COLO668 (cell line): ENCODE measurements at regions not wholly inside any gene's neighbourhood (a gene's known extent, or its start where the extent isn't known, plus 50 kb on each side); places are given as distances from the start of the nearest gene placed in this dataset.
"Not testable (repeated sequence)": the region's sequence is repeated elsewhere in the genome, so short reads cannot be mapped to it uniquely, and the experiment has no call there.

ENCODE experiments used
- DNase-seq: peaks from one replicate; lab custom pipeline; 2025; ENCODE audit not compliant: unreplicated experiment; lab: John Stamatoyannopoulos, UW

DNA sequence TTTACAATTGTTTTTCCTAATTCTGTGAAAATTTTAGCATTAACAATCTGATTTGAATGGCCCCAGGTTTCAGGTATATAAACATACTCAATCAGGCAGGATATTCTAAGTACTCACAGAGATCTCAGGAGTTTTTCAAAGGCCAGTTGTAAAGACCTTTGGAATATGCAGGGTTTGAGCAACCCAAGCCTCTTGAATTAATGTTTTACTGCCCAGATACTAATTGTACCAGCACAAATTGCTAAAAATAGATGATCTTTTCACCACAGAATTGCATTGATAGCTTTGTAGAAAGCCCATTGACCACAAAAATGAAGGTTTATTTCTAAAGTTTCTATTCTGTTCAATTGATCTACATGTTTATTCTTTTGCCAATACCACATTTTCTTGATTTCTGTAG, 186.5 kb downstream of the OSTF1 start:
- no peak for DNase-seq

DNA sequence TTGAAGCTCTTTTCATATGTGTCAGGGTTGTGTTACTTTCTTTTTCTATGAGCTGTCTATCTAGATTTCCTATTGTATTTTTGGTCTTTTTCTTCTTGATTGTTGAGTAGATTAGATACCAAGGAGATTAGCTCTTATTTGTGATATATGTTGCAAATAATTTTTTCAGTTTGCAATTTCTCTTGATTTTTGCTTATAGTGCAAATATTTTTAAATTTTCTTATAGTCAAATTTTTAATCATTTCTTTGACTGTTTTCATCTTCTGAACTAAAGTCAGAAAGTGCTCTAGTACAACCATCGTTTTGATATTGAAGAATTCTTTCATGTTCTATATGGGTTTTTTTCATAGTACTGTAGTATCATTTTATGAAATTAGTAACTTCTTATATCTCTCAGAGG, 193.7 kb downstream of the OSTF1 start:
- no peak for DNase-seq

DNA sequence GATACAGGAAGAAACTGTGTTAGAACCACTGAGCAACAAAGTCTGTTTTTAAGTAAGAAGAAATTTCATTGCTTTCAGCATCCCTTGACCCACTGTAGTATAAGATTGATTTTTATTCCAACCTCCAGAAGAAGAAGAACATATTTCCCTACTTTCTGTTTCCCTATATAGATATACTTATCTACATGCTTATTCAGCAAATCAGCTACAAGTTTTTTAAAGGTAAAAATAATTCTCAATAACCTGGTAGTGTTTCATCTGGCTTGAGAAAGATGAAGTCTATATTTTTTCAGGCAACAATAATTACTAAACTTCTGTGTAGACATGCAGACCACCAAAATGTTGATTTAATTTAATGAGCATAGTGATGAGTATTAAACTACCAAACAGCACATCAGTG, 201.0 kb downstream of the OSTF1 start:
- DNase-seq = no peak

DNA sequence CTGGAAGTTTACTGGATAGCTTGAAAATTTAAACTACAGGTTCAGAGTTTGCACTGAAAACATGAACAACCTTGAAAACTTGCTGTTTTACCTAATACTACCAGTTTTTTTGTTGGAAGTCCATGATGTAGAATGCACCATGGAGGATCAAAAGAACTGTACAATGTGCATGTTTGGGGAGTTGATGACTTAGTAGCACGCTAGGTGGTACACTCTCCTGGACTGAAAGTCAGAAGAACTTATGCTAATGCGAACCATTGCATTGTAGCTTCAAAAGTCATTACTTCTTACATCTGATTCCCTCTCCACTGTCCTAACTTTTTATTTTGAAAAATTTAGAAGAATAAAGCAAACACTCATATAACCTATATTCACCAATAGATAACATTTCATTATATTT, 211.0 kb downstream of the OSTF1 start:
- no peak for DNase-seq

DNA sequence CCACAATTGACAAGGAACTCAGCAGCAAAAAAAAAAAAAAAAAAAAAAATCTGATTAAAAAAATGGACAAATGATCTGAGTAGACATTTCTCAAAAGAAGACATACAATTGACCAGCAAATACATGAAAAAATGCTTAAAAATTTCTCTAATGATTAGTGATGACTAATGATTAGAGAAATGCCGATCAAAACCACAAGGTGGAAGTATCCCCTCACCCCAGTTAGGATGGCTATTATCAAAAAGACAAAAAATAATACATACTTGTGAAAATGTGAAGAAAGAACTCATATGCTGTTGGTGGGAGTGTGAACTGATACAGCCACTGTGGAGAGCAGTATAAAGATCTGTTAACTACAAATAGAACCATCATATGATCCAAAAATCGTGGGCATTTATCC, 245.3 kb downstream of the OSTF1 start:
- DNase-seq = no peak

DNA sequence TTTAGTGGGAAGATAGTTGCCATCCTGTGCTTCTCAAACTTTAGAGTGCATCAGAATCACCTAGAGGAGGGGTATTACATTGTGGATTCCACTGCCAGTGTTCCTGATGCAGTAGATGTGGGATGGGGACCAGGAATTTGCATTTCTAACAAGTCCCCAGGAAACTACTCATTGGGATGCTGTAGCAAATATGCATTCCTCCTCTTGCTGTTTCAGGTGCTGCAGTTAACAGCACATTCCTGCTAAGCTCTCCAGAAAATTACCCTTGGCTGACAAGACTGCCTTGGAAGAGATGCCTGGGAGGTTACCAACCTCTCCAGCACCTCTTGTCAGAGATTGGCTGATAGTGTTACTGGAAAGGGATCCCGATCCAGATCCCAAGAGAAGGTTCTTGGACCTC, 270.5 kb downstream of the OSTF1 start:
- DNase-seq = no peak

DNA sequence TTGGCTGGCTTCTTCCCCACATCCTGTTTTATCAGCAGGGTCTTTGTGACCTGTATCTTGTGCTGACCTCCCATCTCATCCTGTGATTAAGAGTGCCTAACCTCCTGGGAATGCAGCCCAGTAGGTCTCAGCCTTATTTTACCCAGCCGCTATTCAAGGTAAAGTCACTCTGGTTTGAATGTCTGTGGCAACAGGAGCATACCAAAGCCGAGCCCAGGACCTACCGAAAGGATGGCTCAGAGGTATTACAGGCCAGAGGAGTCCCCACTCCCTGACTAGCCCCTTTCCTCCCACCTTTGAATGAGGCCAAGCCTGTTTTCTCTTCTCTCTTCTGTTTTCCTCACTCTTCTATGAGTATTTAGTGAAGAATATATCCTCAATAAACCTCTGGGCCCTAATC, 271.3 kb downstream of the OSTF1 start:
- no peak for DNase-seq

DNA sequence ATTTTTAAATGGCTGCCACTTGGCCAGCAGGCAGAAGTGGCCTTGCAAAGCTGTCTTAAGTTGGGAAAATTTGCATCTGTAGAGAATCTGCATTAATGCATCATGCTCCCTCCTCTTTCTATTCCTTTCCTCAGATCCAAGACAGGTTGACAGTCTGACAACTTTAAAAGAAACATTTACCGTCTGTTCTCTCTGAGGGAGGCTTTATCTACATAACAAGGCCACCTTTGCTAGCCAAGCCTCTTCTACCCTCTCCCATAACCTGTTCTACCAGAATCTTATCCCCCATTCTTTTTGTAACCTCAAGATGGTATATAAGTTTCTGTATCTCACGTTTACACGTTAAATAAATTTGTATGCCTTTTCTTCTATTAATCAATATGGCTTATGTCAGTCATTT, 271.9 kb downstream of the OSTF1 start:
- DNase-seq = no peak

DNA sequence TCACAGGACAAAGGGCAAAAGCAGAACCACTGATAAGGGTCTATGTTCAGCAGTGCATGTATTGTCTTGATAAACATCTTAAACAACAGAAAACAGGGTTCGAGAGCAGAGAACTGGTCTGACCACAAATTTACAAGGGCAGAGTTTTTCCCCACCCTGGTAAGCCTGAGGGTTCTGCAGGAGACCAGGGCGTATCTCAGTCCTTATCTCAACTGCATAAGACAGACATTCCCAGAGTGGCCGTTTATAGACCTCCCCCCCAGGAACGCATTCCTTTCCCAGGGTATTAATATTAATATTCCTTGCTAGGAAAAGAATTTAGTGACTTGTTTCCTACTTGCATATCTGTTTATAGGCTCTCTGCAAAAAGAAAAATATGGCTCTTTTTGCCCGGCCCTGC, 274.1 kb downstream of the OSTF1 start:
- DNase-seq = not testable (repeated sequence)

DNA sequence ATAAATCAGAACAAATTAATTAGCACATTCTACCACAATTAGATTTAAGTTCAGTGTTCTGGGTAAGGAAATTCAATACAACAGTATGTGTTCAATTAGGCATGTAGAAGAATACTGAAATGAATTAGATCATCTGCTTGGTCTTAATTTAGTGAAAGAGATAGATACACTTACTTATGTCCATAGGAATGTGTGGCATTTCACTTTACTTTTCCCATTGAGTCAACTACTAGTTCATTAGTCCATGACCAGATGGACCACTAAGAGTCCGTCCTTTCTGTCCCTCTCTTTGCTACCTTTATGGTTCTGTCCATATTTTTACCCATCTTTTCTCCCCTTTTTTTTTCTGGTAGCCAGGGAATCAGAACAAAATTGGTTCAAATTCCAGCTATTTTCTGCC, 276.9 kb downstream of the OSTF1 start:
- no peak for DNase-seq

DNA sequence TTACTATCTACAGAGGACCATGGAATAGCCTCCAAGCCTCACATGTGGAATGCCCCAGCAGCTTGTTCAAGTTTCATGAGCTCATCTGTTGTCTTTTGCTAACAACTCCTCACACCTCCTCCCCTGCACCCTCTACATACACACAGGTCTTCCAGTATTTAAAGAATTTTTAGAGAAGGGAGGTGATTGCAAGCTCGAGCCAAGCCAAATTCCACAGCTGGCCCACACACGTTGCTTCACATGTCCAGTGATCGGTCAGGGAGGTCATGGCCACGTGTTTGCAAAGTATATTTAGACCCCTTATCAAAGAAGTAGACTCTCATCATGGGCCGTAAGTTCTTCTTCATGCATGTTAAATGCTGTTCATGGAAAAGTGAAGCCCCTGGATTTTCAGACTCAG, 281.7 kb downstream of the OSTF1 start:
- no peak for DNase-seq

DNA sequence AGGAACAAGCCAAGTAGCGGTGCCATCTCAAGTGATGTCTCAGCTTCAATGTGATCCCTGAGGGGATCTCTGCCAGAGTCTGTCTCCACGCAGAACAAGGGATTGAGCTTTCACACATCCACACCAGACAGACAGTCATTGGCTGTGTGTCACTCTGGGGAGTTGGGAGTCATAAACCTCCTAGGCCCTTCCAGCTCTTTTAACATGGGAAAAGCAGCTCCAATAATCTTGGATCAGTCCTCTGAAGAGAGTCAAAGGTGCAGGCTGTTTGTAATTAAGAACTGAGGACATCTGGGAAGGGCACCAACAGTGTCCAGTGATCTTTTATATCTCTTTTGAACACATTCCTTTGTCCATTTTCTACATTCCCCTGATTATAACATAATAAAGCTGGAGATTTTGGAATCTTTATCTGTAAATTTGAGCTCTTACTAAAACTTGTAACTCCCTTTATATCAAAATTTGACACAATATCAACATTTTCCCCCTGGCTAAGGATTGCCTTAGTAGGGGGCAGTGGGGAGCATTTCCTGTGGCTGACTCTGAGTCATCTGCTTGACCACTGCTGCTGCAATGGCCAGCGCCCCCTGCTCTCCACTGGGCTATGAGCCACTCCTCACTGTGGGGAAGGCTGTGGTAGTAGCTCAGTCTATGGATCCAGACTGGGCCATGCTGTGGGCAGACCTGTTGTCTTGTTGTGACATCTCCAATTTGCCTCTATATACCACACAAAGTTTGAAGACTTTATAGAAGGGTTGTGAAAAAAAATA, 284.4 kb downstream of the OSTF1 start:
- no peak for DNase-seq

DNA sequence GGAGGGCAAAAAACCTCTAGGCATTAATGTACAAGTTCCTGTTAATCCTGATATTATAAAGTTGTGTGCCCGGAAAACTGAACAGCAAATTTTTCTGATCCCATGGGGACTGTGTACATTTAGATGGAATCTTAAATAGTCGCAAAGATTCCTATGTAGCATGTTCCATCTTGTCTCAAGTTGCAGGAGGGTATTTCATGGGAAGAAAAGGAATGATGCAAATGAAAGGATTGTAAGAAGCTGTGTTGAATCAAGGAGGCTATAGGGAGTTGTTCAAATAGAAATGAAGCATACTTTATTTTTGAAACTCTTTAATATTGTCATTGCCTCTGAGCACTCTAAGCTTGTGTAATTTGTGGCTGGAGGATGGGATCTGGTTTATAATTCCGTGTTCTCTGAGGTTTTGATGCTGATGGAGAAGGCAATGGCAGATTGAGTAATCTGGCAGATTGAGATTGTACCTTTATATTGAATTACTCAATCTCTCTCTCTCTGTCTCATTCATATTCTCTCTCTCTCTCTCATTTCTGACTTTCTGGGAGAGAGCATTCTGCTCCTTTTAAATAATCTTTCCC, 288.5 kb downstream of the OSTF1 start:
- no peak for DNase-seq

DNA sequence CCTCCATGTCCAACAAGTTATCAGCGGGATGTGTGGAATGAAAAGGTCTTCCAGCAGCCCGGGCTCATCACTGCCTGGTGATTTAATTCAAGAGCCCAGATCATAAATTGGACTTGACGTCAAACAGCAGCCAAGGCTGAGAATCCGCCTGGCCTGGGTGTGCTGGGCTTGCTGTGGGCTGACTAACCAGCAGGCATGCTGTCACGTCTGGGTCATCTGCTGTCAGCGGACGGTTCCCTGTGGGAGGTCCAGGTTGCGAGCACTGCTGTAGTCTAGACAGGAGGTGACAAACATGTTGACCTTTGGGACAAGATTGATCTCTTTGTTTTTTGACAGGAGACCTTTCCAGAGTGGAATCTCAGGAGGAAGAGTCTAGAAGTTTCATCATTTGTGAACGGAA, 289.7 kb downstream of the OSTF1 start:
- no peak for DNase-seq

DNA sequence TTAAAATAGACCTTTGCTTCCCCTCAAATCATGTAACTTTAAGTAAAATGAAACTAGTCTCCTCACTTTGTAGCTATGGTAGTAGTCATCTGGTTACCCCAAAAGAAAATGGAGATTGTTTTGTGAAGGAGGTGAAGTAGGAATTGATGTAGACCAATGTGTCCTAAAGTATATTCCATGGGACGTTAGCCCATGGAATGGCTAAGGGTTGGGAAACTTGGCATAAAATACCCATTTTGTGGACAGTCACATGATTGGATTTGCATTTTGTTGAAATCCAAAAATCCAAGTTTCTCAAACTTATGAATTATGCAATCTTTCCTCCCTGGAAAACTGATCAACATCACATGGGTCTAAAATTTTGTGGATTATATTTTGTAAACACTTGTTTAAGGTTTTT, 290.6 kb downstream of the OSTF1 start:
- DNase-seq = no peak

DNA sequence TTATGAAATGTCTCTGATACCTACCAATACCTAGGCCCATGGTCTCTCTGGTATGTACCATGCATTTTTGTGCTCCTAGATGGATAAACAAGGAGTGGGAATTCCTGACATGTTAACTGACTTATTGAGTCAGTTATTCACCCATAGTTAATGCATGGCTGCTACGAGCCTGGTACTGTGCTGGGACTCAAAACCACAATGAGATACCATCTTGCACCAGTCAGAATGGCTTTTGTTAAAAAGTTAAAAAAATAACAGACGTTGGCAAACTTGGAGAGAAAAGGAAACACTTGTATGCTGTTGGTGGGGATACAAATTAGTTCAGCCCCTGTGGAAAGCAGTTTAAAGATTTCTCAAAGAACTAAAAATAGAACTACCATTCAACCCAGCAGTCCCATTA, 293.8 kb downstream of the OSTF1 start:
- no peak for DNase-seq

DNA sequence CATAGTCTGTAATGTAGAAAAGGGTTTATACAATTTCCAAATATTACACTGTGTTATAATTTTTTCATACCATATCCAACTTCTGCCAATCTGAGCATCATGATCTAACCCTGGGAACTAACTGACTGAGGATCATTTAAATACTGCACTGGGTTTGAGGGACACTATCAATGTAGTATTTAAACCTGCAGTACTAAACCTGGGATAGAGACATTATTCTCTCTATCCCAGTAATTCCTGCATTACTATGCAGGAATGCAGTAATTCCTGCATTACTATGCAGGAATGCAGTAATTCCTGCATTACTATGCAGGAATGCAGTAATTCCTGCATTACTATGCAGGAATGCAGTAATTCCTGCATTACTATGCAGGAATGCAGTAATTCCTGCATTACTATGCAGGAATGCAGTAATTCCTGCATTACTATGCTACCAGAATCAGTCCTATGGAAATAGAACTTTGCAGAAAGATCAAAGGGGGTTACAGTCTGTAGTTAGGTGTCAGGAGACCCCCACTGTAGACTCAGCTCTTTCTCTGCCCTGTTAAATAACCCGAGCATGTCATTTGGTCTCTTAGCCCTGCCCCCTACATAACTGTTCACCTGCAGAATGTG, 295.2 kb downstream of the OSTF1 start:
- DNase-seq = not testable (repeated sequence)

DNA sequence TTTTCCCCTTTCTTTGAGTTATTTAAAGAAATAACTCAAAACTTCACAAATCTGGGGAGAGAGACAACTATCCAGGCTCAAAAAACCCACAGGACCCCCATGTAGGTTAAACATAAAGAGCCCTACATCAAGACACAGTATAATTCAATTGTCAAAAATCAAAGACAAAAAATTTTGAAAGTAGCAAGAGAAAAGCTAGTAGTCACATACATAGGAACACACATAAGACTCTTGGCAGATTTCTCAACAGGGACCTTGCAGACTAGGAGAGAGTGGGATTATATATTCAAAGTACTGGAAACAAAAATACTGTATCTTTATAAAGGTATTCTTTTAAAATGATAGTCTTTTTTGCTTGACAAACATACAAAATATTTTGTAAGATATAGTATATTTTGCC, 296.9 kb downstream of the OSTF1 start:
- DNase-seq = no peak

DNA sequence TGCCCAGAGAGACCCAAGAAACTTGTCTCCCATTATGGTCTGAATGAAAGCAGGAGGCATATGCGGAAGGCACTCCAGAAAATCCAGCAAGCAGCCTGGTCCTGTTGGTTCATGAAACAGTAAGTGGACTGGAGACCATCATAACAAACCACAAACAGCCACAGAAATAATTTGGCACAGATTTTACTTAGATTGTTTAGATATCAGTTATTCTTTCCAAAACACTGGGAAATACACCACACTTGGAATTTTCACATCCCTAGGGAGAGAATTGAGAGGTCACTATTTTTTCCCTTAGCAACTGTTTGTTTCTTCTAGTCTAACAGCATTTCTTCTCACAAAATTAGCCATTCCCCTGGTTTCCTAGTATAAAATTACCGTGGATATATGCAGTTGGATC, 300.8 kb downstream of the OSTF1 start:
- no peak for DNase-seq

DNA sequence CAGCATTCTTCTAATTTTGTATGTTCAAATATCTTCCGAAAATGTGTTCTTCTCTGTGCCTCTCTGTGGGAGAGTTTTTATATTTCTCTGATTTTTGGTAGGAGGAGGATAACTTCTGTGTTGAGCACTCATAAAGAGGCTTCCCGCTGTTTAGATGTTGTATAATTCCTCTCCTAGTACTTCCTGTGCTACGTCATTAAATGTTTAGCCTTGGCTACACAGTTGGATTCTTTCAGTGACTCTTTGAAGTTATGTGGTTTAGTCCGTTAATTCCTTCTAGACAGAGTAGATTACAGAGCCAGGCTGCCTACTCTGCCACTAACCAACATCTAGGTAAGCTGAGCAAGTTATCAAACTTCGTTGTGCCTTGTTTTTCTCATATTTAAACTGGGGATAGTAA, 302.6 kb downstream of the OSTF1 start:
- DNase-seq = no peak

DNA sequence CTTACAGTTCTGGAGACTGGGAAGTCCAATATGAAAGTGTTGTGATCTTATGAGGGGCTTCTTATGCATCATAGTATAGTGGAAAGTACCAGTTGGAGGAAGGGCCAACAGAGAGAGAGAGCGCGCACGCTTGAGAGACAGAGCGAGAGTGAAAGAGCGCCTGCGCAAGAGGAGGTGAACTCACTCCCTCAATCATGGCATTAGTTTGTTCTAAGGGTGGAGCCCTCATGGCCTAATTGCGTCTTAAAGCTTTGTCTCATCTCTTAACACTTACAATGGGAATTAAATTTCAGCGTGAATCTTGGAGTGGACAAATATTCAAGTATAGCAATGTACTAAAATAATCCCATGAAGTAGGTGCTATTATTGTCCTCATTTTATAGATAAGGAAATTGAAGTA, 303.2 kb downstream of the OSTF1 start:
- no peak for DNase-seq

DNA sequence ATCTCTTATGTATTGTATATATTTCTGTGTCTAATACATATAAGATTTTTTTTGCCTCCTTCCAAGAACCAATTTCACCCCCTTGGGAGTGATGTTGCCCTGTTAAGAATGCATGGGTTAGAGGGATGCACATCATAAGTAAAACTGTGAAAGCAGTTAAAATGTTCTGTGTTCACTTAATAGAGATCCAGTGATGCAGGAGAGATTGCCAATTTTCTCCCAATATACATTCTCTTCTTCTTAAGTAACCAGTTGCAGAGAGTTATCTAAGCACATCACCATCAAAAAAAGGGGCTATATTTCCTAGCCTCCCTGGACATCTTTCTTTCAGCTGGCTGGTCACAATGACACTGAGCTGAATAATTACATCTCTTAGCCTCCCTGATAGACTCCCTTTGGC, 307.0 kb downstream of the OSTF1 start:
- no peak for DNase-seq

DNA sequence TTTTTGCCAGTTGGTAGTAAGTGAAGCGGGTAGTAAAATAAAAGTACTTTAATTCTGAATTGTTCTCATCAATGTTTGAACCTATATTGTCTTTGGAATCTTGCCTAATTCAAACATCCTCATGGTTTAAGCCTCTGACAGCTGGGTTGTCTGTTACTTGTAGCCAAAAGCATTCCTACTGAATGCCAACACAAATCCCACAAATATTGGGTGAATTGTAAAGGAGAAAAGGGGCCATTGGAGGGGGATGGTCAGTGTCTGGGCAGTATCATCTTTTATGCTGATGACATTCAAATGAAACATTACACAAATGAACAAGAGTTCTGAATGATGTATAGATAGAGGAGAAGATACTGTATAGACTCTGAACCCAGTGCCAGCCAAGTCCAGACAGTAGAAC, 309.5 kb downstream of the OSTF1 start:
- no peak for DNase-seq
